A549 (cell line): ENCODE measurements at regions not wholly inside any gene's neighbourhood (a gene's known extent, or its start where the extent isn't known, plus 50 kb on each side); places are given as distances from the start of the nearest gene placed in this dataset.

Experiments used
- ATAC-seq, 2 experiments: fragments of 200-7000 bp in 1 of 2; fragments of >200 bp in 1 of 2; cut with Nextera tagmentation in 1 of 2; cut with Tn5 transposase in 1 of 2; 3 replicates each; pipeline versions ENCODE4 v1.8.0 to v1.9.1; 2018 to 2020; ENCODE audit warnings: mild to moderate bottlenecking in 1 of 2, moderate library complexity in 1 of 2
- CTCF ChIA-PET: fragments of 300-600 bp; sonication (Branson Sonifier 250); formaldehyde crosslinking; extraction: SDS; loops from one replicate; lab custom pipeline; 2021; ENCODE audit warnings: antibody characterized with exemption, inconsistent platforms; lab: Yijun Ruan, JAX
- POLR2A ChIA-PET: fragments of 350-600 bp; formaldehyde crosslinking; extraction: SDS; loops from one replicate; lab custom pipeline; 2021; ENCODE audit warnings: antibody characterized with exemption, inconsistent platforms; lab: Yijun Ruan, JAX
- DNase-seq, 2 experiments: peaks; one replicate each; pipeline versions ENCODE4 v3.0.0 to v3.0.0-alpha.2; 2011 to 2016; ENCODE audit warnings: low read depth in 1 of 2, low spot score in 1 of 2
- FAIRE-seq: peaks from 2 replicates; lab custom pipeline; 2011; peaks lifted over from hg19 to GRCh38; lab: Jason Lieb, UNC
- H3K27ac ChIP-seq, 2 experiments: fragments of >200 bp; sonication (Bioruptor Twin); formaldehyde crosslinking; 3 replicates each; pipeline ENCODE4 v1.5.1; 2016 to 2017
- H3K4me1 ChIP-seq: fragments of >200 bp; sonication (Bioruptor Twin); formaldehyde crosslinking; 3 replicates; pipeline ENCODE4 v1.6.1; 2016
- H3K4me2 ChIP-seq: fragments of >200 bp; sonication (Bioruptor Twin); formaldehyde crosslinking; 3 replicates; pipeline ENCODE4 v1.6.1; 2016
- H3K4me3 ChIP-seq: fragments of >200 bp; sonication (Bioruptor Twin); formaldehyde crosslinking; 3 replicates; pipeline ENCODE4 v1.5.1; 2016
- H3K9me3 ChIP-seq: fragments of >200 bp; sonication (Bioruptor Twin); formaldehyde crosslinking; 3 replicates; pipeline ENCODE4 v1.6.1; 2016
- ATOH8 ChIP-seq: fragments of 250-450 bp; sonication (Bioruptor Pico); IDR thresholded peaks from 2 replicates; pipeline ENCODE4 v1.5.0; 2020; ENCODE audit warnings: low read depth, mild to moderate bottlenecking, moderate library complexity
- CBX2 ChIP-seq: fragments of 200-600 bp; sonication (generic); IDR thresholded peaks from 2 replicates; pipeline ENCODE4 v1.6.1; 2016; ENCODE audit warnings: low read depth, mild to moderate bottlenecking, borderline replicate concordance
- CBX8 ChIP-seq: fragments of 200-600 bp; sonication (generic); IDR thresholded peaks from 2 replicates; pipeline ENCODE4 v1.6.1; 2016
- CEBPB ChIP-seq, 2 experiments: fragments of >200 bp in 1 of 2; sonication (Bioruptor Twin) in 1 of 2; formaldehyde crosslinking in 1 of 2; IDR thresholded peaks; 2 replicates each; pipeline ENCODE4 v1.6.1; 2012 to 2016
- CTCF ChIP-seq: fragments of >200 bp; sonication (Bioruptor Twin); formaldehyde crosslinking; IDR thresholded peaks from 3 replicates; pipeline ENCODE4 v1.5.1; 2016
- ELK1 ChIP-seq: fragments of 150-350 bp; IDR thresholded peaks from 2 replicates; pipeline ENCODE4 v1.6.1; 2014; ENCODE audit warnings: low read depth, mild to moderate bottlenecking, low read length
- EP300 ChIP-seq, 2 experiments: fragments of >200 bp; sonication (Bioruptor Twin); formaldehyde crosslinking; IDR thresholded peaks; 2 replicates in 1 of 2; 3 replicates in 1 of 2; pipeline ENCODE4 v1.6.1; 2016 to 2017
- FOSB ChIP-seq: fragments of 250-450 bp; sonication (Bioruptor Pico); IDR thresholded peaks from 2 replicates; pipeline ENCODE4 v1.5.0; 2020; ENCODE audit warnings: mild to moderate bottlenecking, moderate library complexity
- FOSL2 ChIP-seq, 2 experiments: fragments of 450-650 bp in 1 of 2; fragments of >200 bp in 1 of 2; sonication (Bioruptor Twin) in 1 of 2; formaldehyde crosslinking; IDR thresholded peaks; 2 replicates each; pipeline versions ENCODE4 v1.5.0 to v1.6.1; 2016 to 2020; ENCODE audit warnings: mild to moderate bottlenecking in 1 of 2, moderate library complexity in 1 of 2
- FOXS1 ChIP-seq: fragments of 250-450 bp; sonication (Bioruptor Pico); IDR thresholded peaks from 2 replicates; pipeline ENCODE4 v1.5.0; 2020; ENCODE audit warnings: mild to moderate bottlenecking, moderate library complexity
- HDAC2 ChIP-seq: fragments of 200-600 bp; sonication (generic); IDR thresholded peaks from 2 replicates; pipeline ENCODE4 v1.6.1; 2016
- HEYL ChIP-seq: fragments of 250-450 bp; sonication (Bioruptor Pico); IDR thresholded peaks from 2 replicates; pipeline ENCODE4 v1.8.0; 2021; ENCODE audit warnings: mild to moderate bottlenecking, moderate library complexity
- HOXB13 ChIP-seq: fragments of 250-450 bp; sonication (Bioruptor Pico); IDR thresholded peaks from 2 replicates; pipeline ENCODE4 v1.5.0; 2020; ENCODE audit warnings: low read depth, mild to moderate bottlenecking, moderate library complexity
- KDM1A ChIP-seq: fragments of 200-600 bp; sonication (generic); IDR thresholded peaks from 2 replicates; pipeline ENCODE4 v1.6.1; 2016; ENCODE audit warnings: low read depth, mild to moderate bottlenecking
- KDM5A ChIP-seq: fragments of 200-600 bp; sonication (generic); IDR thresholded peaks from 2 replicates; pipeline ENCODE4 v1.6.1; 2016; ENCODE audit warnings: antibody characterized with exemption, mild to moderate bottlenecking
- MAFK ChIP-seq: fragments of 450-650 bp; IDR thresholded peaks from 2 replicates; pipeline ENCODE4 v1.6.1; 2014; ENCODE audit not compliant: partially characterized antibody
- MAX ChIP-seq: IDR thresholded peaks from 2 replicates; pipeline ENCODE4 v1.6.1; 2012
- NFE2L2 ChIP-seq: fragments of 150-350 bp; conservative IDR thresholded peaks from 2 replicates; pipeline ENCODE4 v1.6.1; 2014; ENCODE audit warnings: low read length
- NPAS2 ChIP-seq: fragments of 250-450 bp; sonication (Bioruptor Pico); IDR thresholded peaks from 2 replicates; pipeline ENCODE4 v1.8.0; 2022; ENCODE audit warnings: mild to moderate bottlenecking, moderate library complexity, borderline replicate concordance
- NR3C1 ChIP-seq: fragments of >200 bp; sonication (Bioruptor Twin); formaldehyde crosslinking; IDR thresholded peaks from 3 replicates; pipeline ENCODE4 v1.6.1; 2017
- PHF8 ChIP-seq: fragments of 200-600 bp; sonication (generic); IDR thresholded peaks from 2 replicates; pipeline ENCODE4 v1.6.1; 2016; ENCODE audit warnings: low read depth, mild to moderate bottlenecking, antibody characterized with exemption, moderate library complexity, borderline replicate concordance
- POLR2A ChIP-seq: IDR thresholded peaks from 2 replicates; pipeline ENCODE4 v1.6.1; 2012; ENCODE audit warnings: mild to moderate bottlenecking, low read length
- RAD21 ChIP-seq, 2 experiments: fragments of >200 bp in 1 of 2; sonication (Bioruptor Twin) in 1 of 2; formaldehyde crosslinking in 1 of 2; IDR thresholded peaks in 1 of 2; conservative IDR thresholded peaks in 1 of 2; 2 replicates in 1 of 2; 3 replicates in 1 of 2; pipeline ENCODE4 v1.6.1; 2012 to 2018; ENCODE audit warnings: inconsistent platforms in 1 of 2
- RARB ChIP-seq: fragments of 250-450 bp; sonication (Bioruptor Pico); IDR thresholded peaks from 2 replicates; pipeline ENCODE4 v1.8.0; 2021; ENCODE audit warnings: mild to moderate bottlenecking, moderate library complexity
- RCOR1 ChIP-seq: fragments of 150-350 bp; IDR thresholded peaks from 2 replicates; pipeline ENCODE4 v1.6.1; 2014; ENCODE audit warnings: antibody characterized with exemption, low read length, low read depth
- REST ChIP-seq: fragments of 200-600 bp; sonication (generic); IDR thresholded peaks from 2 replicates; pipeline ENCODE4 v1.6.1; 2016; ENCODE audit warnings: antibody characterized with exemption, mild to moderate bottlenecking, moderate library complexity
- ZFP36 ChIP-seq: fragments of 450-650 bp; IDR thresholded peaks from 2 replicates; pipeline ENCODE4 v1.6.1; 2014; ENCODE audit warnings: borderline replicate concordance; ENCODE audit not compliant: partially characterized antibody
- WGBS: methylation state at CpG from one replicate; pipeline ENCODE4 v1.1.6; 2017; ENCODE audit errors: missing lambda C conversion rate; 5-methylcytosine and 5-hydroxymethylcytosine counted together

GRCh38 chr4:187666697-187667494 lies 328.7 kb upstream of the ZFP42 start:
- H3K27ac ChIP-seq: no peak overlapping the region
- ChIA-PET CTCF (no interaction called here), POLR2A (no interaction called here)
- H3K4me2 ChIP-seq: no peak overlapping the region
- DNase-seq (no peak), ATAC-seq (no peak), FAIRE-seq (no peak)
- WGBS: 76% methylated on average over 9 of the region's 9 CpGs
- H3K4me1 ChIP-seq: no peaks in the 10 kb centered on the region
- TF ChIP-seq KDM1A: no peak
- TF ChIP-seq MAFK: no peak
- no peak for TF ChIP-seq RAD21 (conservative IDR thresholded peaks at IDR 0.05 in 1 of 2, IDR thresholded peaks at IDR 0.05 in 1 of 2)
- no peak for TF ChIP-seq RARB (CRISPR knock-in tag)
- no peak for TF ChIP-seq CTCF
- no peak for TF ChIP-seq CBX2
- no peak for TF ChIP-seq FOSB (CRISPR knock-in tag)
- no peak for TF ChIP-seq FOXS1 (CRISPR knock-in tag)
- no peak for TF ChIP-seq ELK1
- no peak for TF ChIP-seq EP300 (IDR thresholded peaks at IDR 0.05)
- TF ChIP-seq ATOH8 (CRISPR knock-in tag): no peak
- no peak for TF ChIP-seq NPAS2
- TF ChIP-seq HOXB13 (CRISPR knock-in tag): no peak
- no peak overlapping the region for H3K4me3 ChIP-seq
- no peaks in the 10 kb centered on the region for H3K9me3 ChIP-seq

- ATAC-seq: no peak
- DNase-seq: no peak
- CTCF ChIA-PET: interaction anchor here (0.6 kb wide), 1 partner anchor 999 kb away, joined by 3 read pairs; no protein-coding TSS in a partner anchor
- POLR2A ChIA-PET: no interaction called here
- 32% methylated on average over 4 of the region's 4 CpGs for WGBS
- Histone ChIP-seq H3K27ac (no peak overlapping the region), H3K4me1 (no peaks in the 10 kb centered on the region), H3K4me3 (no peak overlapping the region), H3K4me2 (no peak overlapping the region), H3K9me3 (no peaks in the 10 kb centered on the region)
- TF ChIP-seq EP300 (IDR thresholded peaks at IDR 0.05) (no peak), RCOR1 (no peak), FOSL2 (IDR thresholded peaks at IDR 0.05) (no peak), FOSL2 (CRISPR knock-in tag; IDR thresholded peaks at IDR 0.05) (no peak), PHF8 (no peak), CEBPB (IDR thresholded peaks at IDR 0.05) (no peak), HEYL (CRISPR knock-in tag) (no peak), ELK1 (no peak), HDAC2 (no peak), MAFK (no peak), KDM5A (no peak), NR3C1 (no peak), POLR2A (no peak), ZFP36 (no peak), MAX (no peak), REST (no peak), NFE2L2 (no peak), CBX8 (no peak), KDM1A (no peak)
- no peak for FAIRE-seq
Measured at GRCh38 chr4:187668526-187669082, 327.0 kb upstream of the ZFP42 start.
